Mesothelial cell of epicardium (in vitro differentiated cells): ENCODE measurements at regions not wholly inside any gene's neighbourhood (a gene's known extent, or its start where the extent isn't known, plus 50 kb on each side); places are given as distances from the start of the nearest gene placed in this dataset.
"Not testable (repeated sequence)": the region's sequence is repeated elsewhere in the genome, so short reads cannot be mapped to it uniquely, and the experiment has no call there.

Source experiments
- DNase-seq, 2 experiments: peaks; one replicate each; pipeline ENCODE4 v3.0.0; 2021; ENCODE audit warnings: low spot score in 2 of 2; ENCODE audit not compliant: unreplicated experiment in 2 of 2
- H3K27ac Mint-ChIP-seq: 2 replicates; pipeline ENCODE4 v1.8.0; 2021; ENCODE audit warnings: mixed read lengths
- H3K27me3 Mint-ChIP-seq: 2 replicates; pipeline ENCODE4 v1.8.0; 2021; ENCODE audit warnings: low read depth, mixed read lengths
- H3K36me3 Mint-ChIP-seq: 2 replicates; pipeline ENCODE4 v1.8.0; 2021; ENCODE audit warnings: mixed read lengths
- H3K4me1 Mint-ChIP-seq: 2 replicates; pipeline ENCODE4 v1.8.0; 2021; ENCODE audit warnings: mixed read lengths
- H3K4me3 Mint-ChIP-seq: 2 replicates; pipeline ENCODE4 v1.8.0; 2021; ENCODE audit warnings: mild to moderate bottlenecking, moderate library complexity, mixed read lengths
- H3K9me3 Mint-ChIP-seq: 2 replicates; pipeline ENCODE4 v1.8.0; 2021; ENCODE audit warnings: mixed read lengths
- TF ChIP-seq, protein P1 (sequence below): fragments of 200-600 bp; sonication (generic); IDR thresholded peaks from one replicate; pipeline ENCODE4 v1.5.0; 2021; ENCODE audit warnings: antibody characterized with exemption; ENCODE audit not compliant: unreplicated experiment

GRCh38 chr10:120039826-120040225 lies 147.3 kb downstream of the SEC23IP start:
- Mint-ChIP-seq H3K36me3 (no peaks in the 10 kb centered on the region), H3K9me3 (peaks cover 3% of the 10 kb centered on the region), H3K27me3 (peaks cover 2% of the 10 kb centered on the region), H3K4me1 (no peaks in the 10 kb centered on the region), H3K4me3 (no peak overlapping the region), H3K27ac (no peak overlapping the region)
- TF ChIP-seq, protein P1, sequence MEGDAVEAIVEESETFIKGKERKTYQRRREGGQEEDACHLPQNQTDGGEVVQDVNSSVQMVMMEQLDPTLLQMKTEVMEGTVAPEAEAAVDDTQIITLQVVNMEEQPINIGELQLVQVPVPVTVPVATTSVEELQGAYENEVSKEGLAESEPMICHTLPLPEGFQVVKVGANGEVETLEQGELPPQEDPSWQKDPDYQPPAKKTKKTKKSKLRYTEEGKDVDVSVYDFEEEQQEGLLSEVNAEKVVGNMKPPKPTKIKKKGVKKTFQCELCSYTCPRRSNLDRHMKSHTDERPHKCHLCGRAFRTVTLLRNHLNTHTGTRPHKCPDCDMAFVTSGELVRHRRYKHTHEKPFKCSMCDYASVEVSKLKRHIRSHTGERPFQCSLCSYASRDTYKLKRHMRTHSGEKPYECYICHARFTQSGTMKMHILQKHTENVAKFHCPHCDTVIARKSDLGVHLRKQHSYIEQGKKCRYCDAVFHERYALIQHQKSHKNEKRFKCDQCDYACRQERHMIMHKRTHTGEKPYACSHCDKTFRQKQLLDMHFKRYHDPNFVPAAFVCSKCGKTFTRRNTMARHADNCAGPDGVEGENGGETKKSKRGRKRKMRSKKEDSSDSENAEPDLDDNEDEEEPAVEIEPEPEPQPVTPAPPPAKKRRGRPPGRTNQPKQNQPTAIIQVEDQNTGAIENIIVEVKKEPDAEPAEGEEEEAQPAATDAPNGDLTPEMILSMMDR, result no peak
- DNase-seq, result no peak

DNA sequence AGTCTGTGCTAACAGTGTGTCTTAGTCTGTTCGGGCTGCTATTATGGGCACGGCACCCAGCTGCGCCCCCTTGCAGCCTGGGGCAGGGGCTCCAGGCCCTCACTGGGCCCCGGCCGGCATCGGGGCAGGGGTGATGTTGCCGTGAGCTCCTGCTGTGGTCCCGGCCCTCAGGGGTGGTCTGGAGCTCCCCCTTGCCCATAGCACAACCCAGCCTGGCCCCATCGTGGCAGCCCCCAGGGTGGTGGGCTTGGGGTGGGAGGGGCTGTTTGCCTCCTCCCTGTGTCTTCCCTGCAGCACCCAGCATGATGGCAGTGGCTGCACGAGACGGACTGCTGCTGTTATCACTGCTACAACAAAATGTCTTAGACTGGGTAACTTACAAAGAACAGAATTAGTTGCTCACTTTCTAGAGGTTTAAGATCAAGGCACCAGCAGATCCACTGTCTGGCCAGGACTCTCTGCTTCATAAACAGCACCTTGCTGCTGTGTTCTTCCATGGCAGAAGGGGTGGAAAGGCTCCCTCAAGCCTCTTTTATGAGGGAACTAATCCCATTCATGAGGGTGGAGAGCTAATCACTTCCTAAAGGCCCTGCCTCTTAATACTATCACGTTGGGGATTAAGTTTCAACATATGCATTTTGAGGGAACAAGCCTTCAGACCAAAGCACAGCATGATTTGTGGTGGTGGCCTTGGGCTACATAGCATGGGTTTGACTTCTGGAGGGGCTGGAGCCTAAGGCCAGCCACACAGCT lies 149.5 kb downstream of the SEC23IP start:
- no peaks in the 10 kb centered on the region for H3K4me1 Mint-ChIP-seq
- TF ChIP-seq, protein P1, result no peak
- H3K36me3 Mint-ChIP-seq, result no peaks in the 10 kb centered on the region
- H3K27ac Mint-ChIP-seq, result no peak overlapping the region
- no peak for DNase-seq
- H3K9me3 Mint-ChIP-seq, result peaks cover 3% of the 10 kb centered on the region
- no peak overlapping the region for H3K4me3 Mint-ChIP-seq
- no peaks in the 10 kb centered on the region for H3K27me3 Mint-ChIP-seq

- H3K4me1 Mint-ChIP-seq, result no peaks in the 10 kb centered on the region
- no peak overlapping the region for H3K27ac Mint-ChIP-seq
- DNase-seq, result no peak
- H3K27me3 Mint-ChIP-seq, result no peaks in the 10 kb centered on the region
- no peaks in the 10 kb centered on the region for H3K36me3 Mint-ChIP-seq
- TF ChIP-seq, protein P1, result no peak
- peaks cover 3% of the 10 kb centered on the region for H3K9me3 Mint-ChIP-seq
- no peak overlapping the region for H3K4me3 Mint-ChIP-seq
Measured at GRCh38 chr10:120042705-120043104, 150.2 kb downstream of the SEC23IP start.

DNA sequence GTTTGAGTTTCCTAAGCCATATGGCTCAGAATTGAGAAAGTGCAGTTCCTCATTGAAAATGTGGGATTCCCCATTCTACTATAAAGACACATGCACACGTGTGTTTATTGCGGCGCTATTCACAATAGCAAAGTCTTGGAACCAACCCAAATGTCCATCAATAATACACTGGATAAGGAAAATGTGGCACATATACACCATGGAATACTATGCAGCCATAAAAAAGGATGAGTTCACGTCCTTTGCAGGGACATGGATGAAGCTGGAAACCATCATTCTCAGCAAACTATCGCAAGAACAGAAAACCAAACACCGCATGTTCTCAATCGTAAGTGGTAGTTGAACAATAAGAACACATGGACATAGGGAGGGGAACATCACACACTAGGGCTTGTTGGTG lies 154.8 kb downstream of the SEC23IP start:
- H3K9me3 Mint-ChIP-seq, DNase-seq, H3K27me3 Mint-ChIP-seq, H3K36me3 Mint-ChIP-seq, H3K27ac Mint-ChIP-seq, H3K4me3 Mint-ChIP-seq, H3K4me1 Mint-ChIP-seq: not testable (repeated sequence)

DNA sequence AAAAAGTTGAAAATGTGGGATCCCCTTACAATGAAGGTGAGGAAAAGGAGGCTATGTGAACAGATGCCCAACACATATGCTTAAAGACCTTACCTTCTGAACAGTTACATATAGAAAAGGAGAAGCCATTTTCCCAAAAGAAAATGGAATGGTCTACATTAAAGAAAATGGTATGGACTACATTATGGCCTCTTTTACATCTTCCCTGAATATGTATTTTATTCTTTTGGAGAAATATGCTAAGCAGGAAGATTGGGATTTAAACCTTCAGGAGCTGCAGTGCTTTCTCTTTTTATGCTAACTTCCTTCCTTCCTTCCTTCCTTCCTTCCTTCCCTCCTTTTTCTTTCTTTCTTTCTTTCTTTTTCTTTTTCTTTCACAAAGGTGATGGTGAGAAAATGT lies 155.4 kb downstream of the SEC23IP start:
- Mint-ChIP-seq H3K4me1 (no peaks in the 10 kb centered on the region), H3K36me3 (no peaks in the 10 kb centered on the region), H3K27me3 (peaks cover 10% of the 10 kb centered on the region), H3K27ac (no peak overlapping the region), H3K9me3 (peaks cover 3% of the 10 kb centered on the region), H3K4me3 (no peak overlapping the region)
- TF ChIP-seq, protein P1, result no peak
- DNase-seq, result no peak

- Mint-ChIP-seq H3K27ac (no peak overlapping the region), H3K36me3 (no peaks in the 10 kb centered on the region), H3K9me3 (no peaks in the 10 kb centered on the region), H3K4me1 (no peaks in the 10 kb centered on the region), H3K27me3 (peaks cover 10% of the 10 kb centered on the region), H3K4me3 (no peak overlapping the region)
- DNase-seq, result no peak
- TF ChIP-seq, protein P1, result no peak
Measured at GRCh38 chr10:120048391-120048790, 155.9 kb downstream of the SEC23IP start.
